SHP77 (cell line): ENCODE measurements at regions not wholly inside any gene's neighbourhood (a gene's known extent, or its start where the extent isn't known, plus 50 kb on each side); places are given as distances from the start of the nearest gene placed in this dataset.

ENCODE experiments used
- DNase-seq, 2 experiments: peaks; one replicate each; lab custom pipeline; 2025; lab: John Stamatoyannopoulos, UW

GRCh38 chr16:11475896-11476630 lies 110.7 kb downstream of the LITAF start:
- no peak for DNase-seq

GRCh38 chr16:11476676-11477075 lies 110.0 kb downstream of the LITAF start:
- no peak for DNase-seq

DNA sequence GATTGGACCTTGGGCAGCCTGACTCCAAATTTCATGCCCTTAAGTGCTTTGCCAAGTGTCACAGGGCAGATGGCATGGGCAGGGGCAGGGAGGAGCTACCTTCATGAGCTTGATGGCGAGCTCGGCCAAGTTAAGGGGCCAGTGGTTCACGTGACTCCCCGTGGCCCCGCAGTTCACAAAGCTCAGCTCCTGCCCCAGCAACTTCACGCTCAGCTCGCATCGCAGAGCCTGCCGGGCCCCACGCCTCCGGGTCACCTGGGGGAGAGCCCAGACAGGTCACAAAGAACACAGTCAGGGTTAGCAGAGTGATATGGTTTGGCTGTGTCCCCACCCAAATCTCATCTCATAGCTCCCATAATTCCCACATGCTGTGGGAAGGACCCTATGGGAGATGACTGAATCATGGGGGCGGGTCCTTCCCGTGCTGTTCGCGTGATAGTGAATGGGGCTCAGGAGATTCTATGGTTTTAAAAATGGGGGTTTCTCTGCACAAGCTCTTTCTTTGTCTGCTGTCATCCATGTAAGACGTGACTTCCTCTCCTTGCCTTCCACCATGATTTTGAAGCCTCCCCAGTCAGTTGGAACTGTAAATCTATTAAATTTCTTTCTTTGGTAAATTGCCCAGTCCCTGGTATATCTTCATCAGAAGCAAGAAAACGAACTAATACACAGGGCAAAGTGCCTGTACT lies 108.1 kb downstream of the LITAF start:
- DNase-seq: no peak

GRCh38 chr16:11479916-11480315 lies 106.8 kb downstream of the LITAF start:
- DNase-seq: no peak

- no peak for DNase-seq
Measured at GRCh38 chr16:11480634-11481033, 106.1 kb downstream of the LITAF start.

DNA sequence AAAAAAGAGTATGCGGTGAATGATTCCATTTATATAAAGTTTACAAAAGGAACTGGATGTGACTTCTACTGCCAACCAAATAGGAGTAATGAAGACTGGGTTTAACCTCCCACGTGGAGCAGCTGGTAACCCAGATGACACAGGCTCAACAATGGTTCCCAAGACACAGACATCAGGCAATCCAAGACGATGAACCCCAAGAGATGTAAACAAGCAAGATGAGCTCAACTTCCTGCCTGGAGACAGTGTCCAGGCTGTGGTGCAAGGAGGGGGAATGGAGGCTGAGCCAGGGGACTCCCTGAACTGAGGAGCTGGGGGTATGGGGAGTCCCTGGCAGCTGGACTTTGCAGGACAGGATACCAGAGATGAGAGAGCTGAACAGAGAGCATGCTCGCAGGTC lies 104.7 kb downstream of the LITAF start:
- DNase-seq: no peak

DNA sequence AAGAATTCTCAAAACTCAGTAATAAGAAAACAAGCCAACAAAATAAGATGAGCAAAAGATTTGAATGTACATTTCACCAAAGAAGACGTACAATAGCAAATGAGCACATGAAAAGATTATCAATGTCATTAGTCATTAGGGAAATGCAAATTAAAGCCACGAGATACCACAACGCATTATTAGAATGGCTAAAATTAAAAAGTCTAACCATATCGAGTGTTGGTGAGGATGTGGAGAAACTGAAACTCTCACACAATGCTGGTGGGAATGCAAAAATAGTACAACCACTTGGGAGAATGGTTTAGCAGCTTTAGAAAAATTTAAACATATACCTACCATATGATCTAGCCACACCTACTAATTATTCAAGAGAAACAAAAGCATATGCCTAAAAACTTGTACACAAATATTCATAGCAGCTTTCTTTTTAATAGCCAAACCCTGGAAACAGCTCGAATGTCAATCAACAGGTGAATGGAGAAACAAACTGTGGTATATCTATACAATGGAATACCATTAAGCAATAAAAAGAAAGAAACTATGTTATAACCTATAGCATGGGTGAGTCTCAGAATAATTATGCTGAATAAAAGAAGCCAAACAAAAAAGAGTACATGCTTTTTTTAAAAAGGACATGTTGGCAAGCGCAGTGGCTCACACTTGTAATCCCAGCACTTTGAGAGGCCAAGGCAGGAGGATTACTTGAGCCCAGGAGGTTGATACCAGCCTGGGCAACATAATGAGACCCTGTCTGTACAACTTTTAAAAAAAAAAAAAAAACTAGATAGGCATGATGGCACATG lies 103.6 kb downstream of the LITAF start:
- no peak for DNase-seq

DNA sequence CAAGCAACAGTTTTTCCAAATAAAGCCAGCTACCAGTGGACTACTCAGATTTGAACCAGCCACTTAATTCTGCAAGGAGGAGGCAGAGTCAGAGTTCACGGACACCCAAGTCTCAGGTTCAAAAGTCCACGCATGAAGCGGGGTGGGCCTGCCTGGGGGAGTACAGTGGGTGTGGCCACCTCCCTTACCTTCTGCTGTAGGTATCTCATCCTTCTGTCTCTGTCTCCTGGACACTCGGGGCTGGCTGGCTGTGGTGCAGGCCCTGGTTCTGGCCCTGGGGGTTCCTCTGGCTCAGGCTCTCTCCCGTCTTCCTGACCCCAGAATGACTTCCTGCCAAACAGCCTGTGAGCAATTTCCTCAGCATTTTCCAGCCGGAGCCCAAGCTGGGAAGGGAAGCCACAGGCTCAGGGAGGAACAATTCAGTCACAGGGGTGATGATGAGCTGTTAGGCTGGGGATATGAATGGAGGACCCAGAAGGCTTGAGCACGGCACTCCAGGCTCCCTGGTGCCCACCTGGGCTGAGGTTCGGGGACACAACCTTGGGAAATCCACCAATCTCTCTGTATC lies 101.9 kb downstream of the LITAF start:
- no peak for DNase-seq

DNA sequence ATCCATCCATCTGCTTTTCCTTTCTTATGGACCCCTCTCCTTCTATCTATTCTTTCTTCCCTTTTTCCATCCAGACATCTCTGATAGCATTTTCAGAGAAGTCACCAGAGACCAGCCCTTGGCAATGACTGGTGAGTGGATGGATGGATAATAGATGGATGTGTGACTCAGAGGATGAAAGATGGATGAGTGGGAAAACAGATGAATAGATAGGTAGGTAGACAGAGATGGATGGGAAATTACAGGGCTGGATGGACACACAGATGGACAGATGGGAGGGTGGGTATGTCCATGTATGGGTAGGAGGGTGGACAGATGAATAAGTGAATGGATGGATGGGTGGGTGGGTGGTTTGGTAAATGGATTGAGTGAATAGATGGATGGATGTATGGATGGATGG lies 101.0 kb downstream of the LITAF start:
- DNase-seq: no peak

- no peak for DNase-seq
Measured at GRCh38 chr16:11487289-11487688, 99.4 kb downstream of the LITAF start.

- DNase-seq: no peak
Measured at GRCh38 chr16:11488304-11488703, 98.4 kb downstream of the LITAF start.

GRCh38 chr16:11491524-11491923 lies 95.2 kb downstream of the LITAF start:
- DNase-seq: no peak

DNA sequence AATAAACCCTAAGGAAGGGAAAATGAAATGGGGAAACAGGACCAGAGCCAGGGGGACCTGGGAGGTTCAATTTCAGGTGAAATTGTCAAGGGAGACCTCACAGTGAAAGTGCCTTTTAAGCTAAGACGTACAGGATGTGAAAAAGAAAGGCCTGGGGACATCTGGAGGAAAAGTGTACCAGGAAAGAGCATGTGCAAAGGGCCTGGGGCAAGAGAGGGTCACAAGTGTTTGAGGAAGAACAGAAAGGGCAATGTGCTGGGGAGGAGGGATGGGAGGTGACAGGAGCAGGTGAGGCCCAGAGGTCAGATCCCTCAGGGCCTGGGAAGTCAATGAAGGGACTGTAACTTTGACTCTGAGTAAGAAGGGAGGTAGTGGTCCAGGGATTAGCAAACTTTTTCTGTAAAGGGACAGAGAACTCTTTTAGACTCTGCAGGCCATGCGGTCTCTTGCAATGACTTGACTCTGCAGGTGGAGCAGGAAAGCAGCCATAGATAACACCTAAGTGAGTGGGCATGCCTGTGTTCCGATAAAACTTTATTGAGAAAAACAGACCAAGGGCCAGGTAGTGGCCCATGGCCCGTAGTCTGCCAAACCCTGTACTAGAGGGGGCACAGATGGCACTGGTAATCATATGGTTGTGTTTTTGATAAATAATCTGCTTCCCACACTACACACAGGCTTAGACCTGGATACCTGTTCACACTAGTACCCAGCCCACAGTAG lies 93.8 kb downstream of the LITAF start:
- DNase-seq: no peak

- no peak for DNase-seq
Measured at GRCh38 chr16:11493531-11493929, 93.2 kb downstream of the LITAF start.

- DNase-seq: no peak
Measured at GRCh38 chr16:11494029-11494428, 92.7 kb downstream of the LITAF start.

GRCh38 chr16:11494433-11494832 lies 92.3 kb downstream of the LITAF start:
- DNase-seq: no peak

DNA sequence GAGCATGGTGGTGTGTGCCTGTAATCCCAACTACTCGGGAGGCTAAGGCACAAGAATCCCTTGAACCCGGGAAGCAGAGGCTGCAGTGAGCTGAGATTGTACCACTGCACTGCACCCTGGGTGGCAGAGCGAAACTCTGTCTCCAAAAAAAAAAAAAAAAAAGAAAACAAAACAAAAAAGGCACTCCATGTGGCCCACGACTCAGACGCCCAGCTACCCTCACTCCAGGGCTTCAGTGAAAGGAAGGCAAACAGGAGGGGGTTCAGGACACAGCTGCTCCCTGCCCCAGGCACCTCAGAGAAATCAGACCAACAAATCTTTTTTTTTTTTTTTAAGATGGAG lies 91.7 kb downstream of the LITAF start:
- no peak for DNase-seq
